ENCODE measurements at regions not wholly inside any gene's neighbourhood (a gene's known extent, or its start where the extent isn't known, plus 50 kb on each side); places are given as distances from the start of the nearest gene placed in this dataset.

DNA sequence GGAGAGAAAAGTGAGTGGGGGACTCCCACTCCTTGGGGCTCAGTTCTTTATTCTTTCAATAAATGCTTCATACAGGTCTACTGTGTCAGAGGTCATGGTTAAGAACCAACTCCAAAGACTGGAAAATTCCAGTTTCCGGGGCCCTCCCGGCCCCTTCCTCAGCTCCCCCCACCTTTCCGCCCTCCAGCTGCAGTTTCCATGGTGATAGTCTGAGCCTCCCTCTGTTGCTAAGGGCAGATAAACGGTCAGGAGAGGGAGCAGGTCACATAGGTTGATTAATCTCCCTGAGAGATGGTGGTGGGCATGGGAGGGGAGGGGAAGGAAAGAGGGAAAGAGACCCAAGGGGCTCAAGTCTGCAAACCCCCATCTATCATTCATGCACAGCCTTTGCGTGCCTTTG lies 131.5 kb upstream of the USP29 start (continued):
- TF ChIP-seq, protein P1, sequence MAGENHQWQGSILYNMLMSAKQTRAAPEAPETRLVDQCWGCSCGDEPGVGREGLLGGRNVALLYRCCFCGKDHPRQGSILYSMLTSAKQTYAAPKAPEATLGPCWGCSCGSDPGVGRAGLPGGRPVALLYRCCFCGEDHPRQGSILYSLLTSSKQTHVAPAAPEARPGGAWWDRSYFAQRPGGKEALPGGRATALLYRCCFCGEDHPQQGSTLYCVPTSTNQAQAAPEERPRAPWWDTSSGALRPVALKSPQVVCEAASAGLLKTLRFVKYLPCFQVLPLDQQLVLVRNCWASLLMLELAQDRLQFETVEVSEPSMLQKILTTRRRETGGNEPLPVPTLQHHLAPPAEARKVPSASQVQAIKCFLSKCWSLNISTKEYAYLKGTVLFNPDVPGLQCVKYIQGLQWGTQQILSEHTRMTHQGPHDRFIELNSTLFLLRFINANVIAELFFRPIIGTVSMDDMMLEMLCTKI (IDR thresholded peaks at IDR 0.05; ENCODE audit: partially characterized antibody), result no peak
- TF ChIP-seq U2AF1 (optimal IDR thresholded peaks at IDR 0.05; ENCODE audit: low read depth, low read length) (no peak), SP2 (IDR thresholded peaks at IDR 0.05; ENCODE audit: extremely low read depth, low read depth, low read length, poor library complexity, severe bottlenecking) (no peak), ZNF75A (CRISPR knock-in tag; IDR thresholded peaks at IDR 0.05) (no peak), SRSF7 (optimal IDR thresholded peaks at IDR 0.05; ENCODE audit: low read depth, low read length) (no peak), ZNF124 (CRISPR knock-in tag; IDR thresholded peaks at IDR 0.05) (no peak), SOX6 (IDR thresholded peaks at IDR 0.05) (no peak), RBM15 (IDR thresholded peaks at IDR 0.05; ENCODE audit: insufficient read depth, low read length) (no peak), ZNF146 (CRISPR knock-in tag; IDR thresholded peaks at IDR 0.05; ENCODE audit: unreplicated experiment) (no peak), POLR2B (IDR thresholded peaks at IDR 0.05; ENCODE audit: low read depth, partially characterized antibody) (no peak)
- TF ChIP-seq, protein P2, sequence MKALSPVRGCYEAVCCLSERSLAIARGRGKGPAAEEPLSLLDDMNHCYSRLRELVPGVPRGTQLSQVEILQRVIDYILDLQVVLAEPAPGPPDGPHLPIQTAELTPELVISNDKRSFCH (CRISPR knock-in tag; IDR thresholded peaks at IDR 0.05), result no peak
- TF ChIP-seq, protein P2 (tag; IDR thresholded peaks at IDR 0.05), result no peak
- TF ChIP-seq, protein P3, sequence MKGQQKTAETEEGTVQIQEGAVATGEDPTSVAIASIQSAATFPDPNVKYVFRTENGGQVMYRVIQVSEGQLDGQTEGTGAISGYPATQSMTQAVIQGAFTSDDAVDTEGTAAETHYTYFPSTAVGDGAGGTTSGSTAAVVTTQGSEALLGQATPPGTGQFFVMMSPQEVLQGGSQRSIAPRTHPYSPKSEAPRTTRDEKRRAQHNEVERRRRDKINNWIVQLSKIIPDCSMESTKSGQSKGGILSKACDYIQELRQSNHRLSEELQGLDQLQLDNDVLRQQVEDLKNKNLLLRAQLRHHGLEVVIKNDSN (CRISPR knock-in tag; IDR thresholded peaks at IDR 0.05), result no peak

Data from K562 (cell line).